Inferior parietal cortex (tissue), 1 donor: ENCODE measurements at regions not wholly inside any gene's neighbourhood (a gene's known extent, or its start where the extent isn't known, plus 50 kb on each side); places are given as distances from the start of the nearest gene placed in this dataset.

Experiments used
- DNase-seq: peaks from one replicate; pipeline ENCODE4 v3.0.0-alpha.2; 2016; ENCODE audit errors: extremely low spot score

DNA sequence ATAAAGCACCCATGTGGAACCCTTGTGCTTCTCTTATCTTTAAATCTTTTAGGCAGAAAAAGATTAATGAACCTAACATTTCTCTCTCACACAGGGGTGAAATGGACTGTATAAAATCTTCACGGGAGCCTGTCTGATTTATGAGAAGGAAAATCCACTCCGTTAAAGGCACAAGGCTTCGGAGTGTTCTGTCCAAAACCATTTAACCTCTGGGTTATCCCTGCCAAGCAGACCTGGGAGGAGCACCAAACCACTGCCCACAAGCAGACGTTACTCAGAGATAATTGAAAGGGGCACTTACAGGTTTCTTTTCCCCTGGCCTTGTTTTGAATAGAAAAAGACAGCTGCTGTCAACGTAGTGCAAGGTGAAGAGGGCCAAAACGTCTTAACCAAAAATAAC, 184.4 kb upstream of the DOK6 start:
- DNase-seq, result no peak

DNA sequence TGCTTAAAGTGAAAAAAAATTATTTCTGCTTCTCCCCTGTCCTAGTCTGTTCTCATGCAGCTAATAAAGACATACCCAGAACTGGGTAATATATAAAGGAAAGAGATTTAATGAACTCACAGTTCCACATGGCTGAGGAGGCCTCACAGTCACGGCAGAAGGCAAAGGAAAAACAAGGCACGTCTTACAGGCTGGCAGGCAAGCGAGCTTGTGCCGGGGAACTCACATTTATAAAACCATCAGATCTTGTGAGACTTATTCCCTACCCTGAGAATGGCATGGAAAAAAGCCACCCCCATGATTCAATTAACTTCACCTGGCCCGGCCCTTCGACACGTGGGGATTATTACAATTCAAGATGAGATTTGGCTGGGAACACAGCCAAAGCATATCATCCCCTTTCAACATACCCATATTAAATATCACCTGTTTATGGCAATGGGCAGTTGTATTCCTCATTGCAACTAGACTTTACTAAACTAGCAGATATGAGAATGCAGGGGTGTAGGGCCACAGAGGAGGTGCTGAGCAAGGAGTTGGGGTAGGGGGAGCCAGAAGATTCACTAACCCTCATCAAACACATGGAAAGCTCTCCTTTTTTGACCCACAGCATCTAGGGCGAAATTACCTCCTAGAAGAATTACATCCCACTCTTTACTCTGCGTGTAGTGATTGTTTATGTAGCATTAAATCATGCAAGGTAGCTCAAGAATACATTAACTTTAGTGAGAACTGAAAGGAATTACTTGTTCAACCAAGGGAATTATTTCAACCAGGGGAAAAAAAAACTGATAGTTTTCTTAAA, 183.3 kb upstream of the DOK6 start:
- DNase-seq, result no peak

DNA sequence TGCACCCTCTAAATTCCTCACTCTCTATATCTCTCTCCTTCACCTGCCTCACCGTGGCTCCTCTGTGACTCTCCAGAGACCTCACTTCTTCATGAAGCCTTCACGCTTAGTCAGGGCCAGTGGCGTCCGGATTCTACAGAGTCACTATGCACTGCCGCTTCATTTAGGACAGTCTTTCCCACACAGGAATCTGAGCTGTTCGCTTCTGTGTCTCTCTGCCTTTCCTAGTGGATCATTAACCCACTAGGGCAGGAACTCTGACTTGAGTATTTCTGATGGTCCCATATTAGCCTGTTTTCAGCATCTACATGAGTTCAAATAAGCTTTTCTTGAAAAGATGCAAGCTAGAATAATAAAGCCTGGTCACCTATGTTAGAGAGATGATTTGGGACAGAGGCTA, 180.2 kb upstream of the DOK6 start:
- no peak for DNase-seq

DNA sequence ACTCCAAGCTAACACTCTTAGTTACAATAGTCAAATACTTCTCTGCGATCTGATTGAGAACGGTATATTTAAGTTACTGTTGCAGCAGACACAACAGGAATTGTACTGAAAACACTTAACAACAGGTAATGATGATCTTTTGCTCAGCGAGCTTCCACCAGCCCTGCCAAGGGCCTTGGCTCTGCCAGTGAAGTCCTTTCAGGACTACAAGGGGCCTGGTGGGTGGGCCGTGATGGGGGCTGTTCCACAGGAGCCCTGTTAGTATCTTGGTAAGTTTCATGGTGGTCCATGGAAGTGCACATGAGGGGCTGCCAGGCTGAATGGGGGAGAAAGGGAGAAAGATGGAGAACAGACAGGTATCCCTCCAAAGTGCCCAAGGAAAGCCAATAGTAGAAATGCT, 178.6 kb upstream of the DOK6 start:
- DNase-seq, result no peak

DNA sequence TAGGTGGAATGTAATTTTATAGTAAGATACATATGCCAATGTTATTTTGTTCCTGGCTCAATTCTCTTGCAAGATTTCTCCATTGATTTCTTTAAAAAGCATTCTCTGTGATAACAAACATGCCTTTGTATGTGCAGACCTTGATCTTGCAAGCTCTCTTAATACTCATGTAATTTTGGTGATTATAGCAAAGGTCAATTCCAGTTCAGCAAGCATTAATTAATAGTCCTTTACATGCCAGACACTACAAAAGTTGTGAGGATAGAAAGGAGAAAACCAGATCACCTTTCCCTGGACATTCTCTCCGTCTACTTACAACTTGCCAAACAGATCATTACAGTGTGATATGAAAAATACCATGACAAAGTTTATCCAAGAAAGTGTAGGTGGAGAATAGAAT, 173.7 kb upstream of the DOK6 start:
- no peak for DNase-seq

DNA sequence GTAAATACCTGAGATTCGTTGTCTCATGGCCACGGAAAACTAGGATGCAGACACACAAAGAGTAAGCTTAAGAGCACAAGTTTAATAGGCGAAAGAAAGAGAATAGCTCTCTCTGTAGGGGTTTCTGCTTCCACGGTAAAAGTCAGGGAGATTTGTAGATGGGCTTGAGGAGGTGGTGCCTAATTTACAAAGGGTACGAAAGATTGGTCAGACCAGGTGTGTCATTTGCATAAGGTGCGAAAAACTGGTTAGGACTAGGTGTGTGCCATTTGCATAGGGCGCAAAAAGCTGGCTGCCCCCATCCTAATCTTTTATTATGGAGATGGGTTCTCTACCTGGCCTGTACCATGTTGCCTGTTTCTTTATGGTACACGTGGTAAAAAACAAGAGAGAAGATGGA, 170.5 kb upstream of the DOK6 start:
- no peak for DNase-seq

DNA sequence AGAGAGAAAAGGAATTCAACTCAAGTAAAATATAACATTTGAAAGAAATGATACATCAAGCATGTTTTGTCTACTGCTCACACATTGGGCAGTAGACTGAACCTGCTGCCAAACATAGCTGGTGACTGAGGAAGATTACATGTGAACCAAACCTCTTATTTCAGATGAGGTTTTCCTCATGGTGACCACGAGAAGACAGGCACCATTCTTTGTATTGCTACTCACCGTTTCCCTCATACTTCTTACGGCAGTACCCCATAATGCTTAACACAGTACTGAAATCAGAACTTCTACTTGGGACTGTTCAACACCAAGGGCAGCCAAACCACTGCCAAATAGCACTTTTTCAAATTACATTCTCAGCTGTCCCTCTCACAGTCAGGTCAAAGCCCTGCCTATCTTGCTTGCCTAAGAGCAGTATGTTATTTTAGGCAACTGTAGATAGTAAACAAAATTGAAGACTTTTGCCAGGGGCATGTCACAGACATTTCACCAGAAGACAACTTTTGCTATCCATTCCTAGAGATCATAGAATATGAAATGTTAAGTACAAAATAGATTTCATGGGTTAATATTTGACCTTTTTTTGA, 167.1 kb upstream of the DOK6 start:
- DNase-seq, result no peak

DNA sequence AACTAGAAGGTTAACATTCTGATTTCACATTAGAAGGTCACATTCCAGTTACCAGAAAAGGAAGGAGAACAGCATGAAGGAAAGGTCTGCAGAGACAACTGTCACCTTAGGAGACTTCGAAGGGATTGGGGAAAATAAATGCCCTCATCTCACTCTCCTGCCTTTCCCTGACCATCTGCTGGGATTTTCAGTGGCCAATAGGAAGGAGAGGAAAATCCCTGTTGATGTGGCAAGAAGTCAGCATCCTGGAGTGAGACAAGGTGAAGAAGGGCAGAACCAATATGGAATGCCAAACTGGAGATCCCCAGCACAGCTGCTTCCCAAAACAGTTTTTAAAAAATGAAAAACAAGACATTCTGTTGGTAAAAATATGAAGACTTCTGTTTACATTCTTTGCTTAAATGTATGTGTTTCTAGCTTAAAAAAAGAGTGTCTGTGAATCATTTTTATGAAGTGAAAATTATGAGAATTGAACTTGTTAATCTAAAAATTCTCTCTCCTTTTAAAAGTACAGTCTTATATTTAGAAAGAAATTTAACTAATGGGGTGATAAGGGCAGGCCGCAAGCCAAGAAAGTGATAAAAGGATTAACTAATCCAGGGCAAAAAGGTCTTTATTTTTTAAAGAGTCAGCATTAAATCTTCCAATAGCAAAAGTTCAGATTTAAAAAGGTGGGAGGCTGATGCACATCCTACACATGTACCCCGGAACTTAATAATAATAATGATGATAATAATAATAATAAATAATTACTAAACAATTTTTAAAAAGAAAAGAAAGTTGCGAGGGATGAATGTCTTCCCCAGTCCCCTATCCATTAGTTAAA, 160.6 kb upstream of the DOK6 start:
- no peak for DNase-seq

DNA sequence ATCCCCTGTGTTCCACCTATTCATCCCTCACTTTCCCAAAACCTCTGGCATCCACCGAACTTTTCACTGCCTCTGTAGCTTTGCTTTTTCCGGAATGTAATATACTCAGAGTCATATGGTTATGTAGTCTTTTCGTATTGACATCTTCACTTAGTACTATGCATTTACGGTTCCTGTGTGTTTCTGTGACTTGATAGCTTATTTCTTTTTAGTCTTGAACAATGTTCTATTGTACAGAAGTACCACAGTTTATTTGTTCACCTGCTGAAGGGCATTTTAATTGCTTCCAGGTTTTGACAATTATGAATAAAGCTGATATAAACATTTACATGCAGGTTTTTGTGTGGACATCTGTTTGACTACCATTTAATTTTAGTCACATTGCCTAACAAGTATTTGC, 154.7 kb upstream of the DOK6 start:
- no peak for DNase-seq

DNA sequence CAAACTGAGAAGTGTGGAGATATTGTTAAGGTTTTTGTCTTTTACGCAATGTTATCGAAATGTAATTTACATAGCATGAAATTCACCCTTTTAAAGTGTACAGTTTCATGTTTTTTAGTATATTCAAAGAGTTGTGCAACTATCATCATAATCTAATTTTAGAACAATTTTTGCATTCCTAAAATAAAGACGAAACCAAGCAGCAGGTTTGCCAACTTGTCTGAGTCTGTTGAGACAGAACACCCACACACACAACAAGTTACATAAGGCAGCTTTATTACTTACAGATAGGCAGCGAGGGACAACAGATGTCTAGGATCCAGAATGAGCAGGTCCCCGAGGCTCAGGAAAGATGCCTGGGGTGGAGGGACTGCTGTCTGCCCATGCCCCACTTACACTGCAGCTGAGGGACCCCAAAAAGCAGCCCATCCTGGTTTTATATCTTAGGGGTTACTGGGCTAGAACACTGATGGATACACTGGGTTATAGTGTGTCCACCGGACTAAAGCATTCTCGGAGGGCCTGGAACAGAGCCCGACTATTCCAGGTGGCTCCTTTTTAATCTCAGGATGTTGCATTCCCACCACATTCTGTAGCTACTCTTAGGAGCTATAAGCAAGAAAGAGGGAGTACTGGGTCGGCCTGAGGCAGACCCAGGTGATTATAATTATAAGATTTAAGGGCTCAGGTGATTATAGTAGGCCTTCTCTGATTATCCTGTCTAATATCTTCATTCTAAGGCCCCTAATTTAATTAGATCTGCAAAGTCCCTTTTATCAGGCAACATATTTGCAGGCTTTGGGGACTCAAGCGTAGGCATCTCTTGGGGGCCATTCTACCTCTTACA, 150.2 kb upstream of the DOK6 start:
- DNase-seq, result peak; percentile 19

DNA sequence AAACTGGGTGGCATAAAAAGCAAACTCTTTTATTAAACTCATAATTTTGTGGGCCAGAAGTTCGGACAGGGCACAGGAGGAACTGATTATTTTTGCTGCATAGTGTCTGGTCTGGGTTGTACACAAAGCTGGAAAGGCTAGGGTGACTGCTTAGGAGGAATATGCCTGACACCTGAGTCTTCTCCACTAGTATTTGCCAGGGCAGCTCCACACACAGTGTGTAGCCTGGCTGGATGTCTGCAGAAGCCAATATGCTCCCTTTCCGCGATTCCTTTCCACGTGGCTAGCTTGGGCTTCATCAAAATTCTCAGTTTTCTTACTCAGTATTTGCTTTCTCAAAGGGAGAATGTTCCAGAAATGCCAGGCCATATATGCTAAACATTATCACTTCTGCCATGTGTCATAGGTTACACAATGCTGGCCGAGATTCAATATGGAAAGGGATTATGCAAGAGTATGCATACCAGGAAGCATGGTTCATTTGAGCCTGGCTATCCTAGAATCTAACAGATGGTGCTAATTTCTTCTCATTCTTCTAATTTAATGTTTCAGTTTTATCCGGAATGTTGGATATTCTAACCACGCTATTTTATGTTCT, 142.7 kb upstream of the DOK6 start:
- no peak for DNase-seq

DNA sequence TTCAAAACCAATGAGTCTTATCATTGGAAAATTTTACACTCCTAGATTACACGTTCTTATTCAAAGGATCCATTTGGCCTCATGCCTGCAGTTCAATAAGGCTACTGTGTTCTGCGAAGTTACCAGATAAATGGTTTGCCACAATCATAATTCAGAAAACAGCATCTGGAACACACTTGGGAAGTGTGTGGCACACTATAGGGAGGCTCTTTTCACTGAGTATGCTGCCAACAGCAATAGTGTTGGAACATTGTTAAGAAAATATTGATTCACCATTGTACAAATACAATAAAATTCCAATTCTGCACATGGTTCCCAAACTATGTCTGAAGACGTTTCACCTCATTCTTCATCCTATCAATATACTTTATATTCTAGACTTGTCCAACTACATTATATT, 141.4 kb upstream of the DOK6 start:
- DNase-seq, result no peak

DNA sequence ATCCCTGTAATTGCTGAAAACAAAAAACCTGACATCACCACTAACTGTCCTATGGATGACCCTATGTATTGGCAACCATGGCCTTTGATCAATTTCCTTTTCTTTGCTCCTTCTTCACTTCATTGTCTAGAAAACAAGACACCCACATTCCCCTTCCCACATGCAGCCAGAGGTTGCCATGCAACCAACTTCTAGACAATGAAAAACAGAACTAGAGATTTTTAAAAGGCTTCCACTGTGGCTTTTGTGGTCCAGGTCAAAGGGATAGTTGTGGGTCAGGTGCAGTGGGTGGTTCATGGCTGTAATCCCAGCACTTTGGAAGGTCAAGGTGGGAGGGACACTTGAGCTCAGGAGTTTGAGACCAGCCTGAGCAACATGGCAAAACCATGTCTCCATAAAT, 139.3 kb upstream of the DOK6 start:
- no peak for DNase-seq

DNA sequence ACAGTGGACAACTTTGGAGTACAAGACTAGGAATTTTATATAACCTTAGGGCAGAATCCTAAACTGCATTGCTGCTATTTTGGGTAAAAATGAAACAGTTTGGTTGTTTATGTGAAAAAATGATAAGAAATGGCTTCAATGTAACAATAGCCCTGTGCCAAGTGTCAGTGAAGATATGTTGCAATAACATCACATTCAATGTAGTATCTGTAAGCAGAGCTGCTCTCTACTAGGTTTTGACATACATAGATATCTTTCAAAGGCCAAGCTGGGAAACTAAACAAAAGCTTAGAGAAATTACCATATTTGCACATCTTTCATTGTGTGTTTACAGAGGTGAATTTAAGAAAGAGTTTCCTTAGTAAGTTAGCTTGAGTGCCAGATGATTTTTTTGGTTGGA, 135.0 kb upstream of the DOK6 start:
- DNase-seq, result no peak

DNA sequence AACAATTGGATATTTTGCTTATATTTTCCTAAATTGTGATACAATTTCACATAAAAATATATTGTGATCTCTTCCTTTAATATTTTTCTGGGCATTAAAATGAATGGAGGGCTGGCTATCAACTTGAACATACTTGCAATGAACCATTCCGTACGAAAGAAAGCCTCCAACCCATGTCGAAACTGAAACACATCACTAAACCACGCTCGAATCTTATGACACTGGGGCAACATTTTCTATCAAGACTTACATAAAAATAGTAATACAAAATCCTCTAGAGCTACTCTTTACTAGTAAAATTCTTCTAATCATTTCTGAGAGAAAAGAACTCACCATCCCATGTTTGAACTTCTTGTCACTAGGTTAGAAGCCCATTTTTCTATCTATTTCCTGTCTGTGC, 132.8 kb upstream of the DOK6 start:
- no peak for DNase-seq

DNA sequence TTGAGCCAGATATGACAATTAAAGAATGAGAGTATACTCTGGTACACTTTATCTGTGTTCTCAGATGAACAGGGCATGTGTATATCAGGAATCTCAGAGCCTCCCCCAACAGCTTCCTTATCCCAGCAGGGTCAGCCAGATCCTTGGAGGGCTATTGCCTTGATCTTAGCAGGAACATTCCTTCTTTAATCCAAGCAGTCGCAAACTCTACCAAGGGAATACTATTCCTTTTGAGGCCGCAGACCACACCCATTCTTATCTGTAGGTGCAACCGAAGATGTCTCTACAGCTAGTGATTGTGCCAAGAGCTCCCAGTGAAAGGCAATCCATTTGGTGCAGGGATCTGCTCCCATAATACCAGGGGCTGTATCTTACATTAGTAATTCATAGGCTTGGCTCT, 118.3 kb upstream of the DOK6 start:
- DNase-seq, result no peak

DNA sequence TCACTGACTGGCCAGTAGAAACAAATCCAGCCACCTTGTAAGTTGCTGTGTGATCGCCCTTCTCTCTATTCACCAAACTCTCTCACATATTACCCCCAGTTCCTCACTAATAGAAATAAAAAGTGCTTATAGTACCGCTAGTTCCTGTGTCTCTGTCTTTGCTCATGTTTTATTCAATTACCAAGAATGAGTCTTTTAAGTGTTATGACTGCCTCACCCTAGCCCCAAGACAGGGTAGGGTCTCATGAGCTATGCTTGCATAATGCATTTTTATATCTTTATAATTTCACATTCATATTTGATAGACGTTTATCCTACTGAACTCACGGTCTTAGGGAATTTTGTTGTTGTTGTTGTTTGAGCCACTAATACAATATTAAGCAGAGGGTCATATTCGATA, 109.6 kb upstream of the DOK6 start:
- no peak for DNase-seq

DNA sequence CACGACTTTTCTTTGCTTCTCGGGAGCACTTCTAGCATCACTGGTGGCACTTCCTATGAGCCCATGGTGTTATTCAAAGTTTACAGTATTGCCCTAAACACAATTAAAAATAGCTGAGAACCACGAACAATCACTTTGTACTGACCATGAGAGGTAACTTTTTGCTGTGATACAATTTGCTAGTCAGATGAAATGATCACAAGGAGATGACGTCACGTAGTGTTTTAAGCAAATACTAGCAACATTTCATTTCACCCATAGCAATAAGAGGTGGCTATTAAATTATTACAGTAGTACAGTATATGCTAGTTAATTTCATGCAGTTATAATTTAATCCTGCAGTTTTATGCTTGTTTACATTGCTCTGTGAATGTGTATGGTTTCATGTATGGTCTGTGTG, 108.9 kb upstream of the DOK6 start:
- no peak for DNase-seq

DNA sequence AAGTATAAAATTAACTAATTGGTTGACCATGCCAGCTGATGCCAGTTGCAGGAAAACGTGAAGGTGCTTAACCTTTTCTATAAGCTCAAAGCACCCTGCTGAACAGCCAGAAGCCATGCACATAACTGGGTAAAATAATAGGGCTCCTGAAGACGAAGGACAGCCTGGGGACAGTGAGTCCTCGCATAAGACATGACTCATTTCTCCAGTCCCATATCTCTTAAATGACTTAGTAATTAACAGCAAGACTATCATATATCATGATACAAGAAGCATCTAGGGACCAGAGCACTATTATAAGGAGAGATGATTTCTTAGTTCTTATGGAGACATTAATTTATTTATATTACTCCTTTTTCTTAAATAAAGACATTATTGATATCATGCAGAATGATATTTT, 100.5 kb upstream of the DOK6 start:
- DNase-seq, result no peak

DNA sequence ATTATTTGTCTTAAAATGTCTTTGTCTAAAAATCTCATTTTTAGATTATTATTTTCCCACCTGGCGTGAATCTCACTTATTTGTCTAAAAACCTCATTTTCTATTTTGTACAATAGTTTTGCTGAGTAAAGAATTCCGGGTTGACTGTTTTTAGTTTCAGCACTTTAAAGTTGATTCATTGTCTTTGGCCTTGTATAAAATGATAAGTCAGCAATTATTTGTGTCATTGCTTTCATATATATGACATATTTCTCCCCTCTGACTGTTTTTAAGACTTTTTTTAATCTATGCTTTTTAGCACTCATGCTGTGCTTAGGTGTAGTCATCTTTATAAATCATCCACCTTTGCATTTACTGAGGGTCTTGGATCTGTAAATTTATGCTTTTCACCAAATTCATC, 92.1 kb upstream of the DOK6 start:
- DNase-seq, result no peak

DNA sequence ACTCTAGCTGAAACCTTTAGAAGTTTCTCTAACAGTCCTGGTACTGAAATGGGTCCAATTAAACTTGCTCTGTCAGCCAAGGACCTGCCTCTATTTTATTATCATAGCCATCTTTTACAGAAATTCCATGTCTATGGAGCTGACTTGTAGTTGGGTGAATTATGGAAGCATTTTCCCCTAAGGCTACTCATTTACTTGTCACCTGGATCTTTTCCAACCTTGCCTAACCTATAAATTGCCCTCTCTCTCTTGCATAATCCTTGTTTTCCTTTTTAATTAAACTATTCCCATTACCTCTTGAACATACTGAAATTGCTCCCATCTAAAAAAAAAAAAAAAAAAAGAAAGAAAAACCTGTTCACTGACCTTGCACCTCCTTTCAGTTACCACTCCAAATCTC, 74.6 kb upstream of the DOK6 start:
- no peak for DNase-seq

DNA sequence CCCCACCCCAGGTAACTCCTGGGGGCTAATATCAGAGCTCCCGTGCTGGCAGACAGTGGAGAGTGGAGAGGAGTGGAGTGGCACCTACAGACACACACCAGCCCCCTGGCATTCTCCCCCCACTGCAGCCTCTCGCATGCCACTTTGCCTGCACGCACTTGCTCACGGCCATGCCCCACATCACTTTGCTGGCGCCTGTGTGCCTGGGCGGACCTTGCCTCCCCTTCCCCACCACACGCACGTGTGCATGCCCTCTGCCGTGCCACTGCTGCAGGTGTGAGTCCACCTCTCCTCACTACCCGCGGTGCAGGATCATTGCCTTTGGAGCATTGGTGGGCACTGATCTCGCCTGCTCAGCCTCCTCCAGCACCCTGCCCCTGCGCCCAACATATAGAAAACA, 72.6 kb upstream of the DOK6 start:
- DNase-seq, result no peak
